ENCODE measurements at regions not wholly inside any gene's neighbourhood (a gene's known extent, or its start where the extent isn't known, plus 50 kb on each side); places are given as distances from the start of the nearest gene placed in this dataset.
A peak's percentile ranks its signal among the peaks of the same experiment; 100 is the strongest.
"Not testable (repeated sequence)": the region's sequence is repeated elsewhere in the genome, so short reads cannot be mapped to it uniquely, and the experiment has no call there.

DNA sequence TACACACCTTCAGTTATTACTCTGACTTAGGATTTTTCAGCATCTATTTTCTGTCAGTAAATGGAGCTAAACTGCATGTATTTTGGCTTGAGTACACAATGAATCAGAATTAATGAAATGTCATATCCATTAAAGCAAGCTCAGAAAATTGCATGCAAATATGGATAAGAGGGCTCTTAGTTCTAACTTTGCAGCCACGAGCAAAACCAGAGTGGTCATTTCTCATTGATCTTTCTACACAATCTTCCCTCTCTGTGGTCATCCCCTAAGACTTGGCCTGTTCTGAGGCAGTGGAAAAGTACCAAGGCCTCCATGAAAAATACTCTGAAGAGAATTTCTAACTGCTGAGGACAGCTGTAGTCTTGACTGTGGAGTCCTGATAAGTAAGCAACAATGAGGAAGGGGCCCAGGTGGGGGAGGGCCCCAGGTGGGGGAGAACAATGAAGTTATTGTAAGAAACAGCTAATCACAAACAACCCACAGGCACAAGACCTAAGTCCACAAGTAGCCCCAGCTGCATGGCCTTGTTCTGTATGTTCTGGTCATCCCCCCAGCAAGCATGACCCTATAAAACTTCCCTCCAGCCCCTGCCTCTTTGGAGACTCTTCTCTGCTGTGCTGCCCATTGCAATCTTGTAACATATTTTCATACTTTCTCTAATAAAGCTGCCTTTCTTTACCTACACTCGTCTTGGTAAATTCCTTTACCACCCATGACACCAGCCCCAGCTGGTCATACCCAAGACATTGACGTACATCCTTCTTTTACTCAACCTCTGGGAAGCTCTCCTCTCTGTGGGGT is 230.3 kb downstream of the TDRD15 start:
- DNase-seq = no peak

GRCh38 chr2:21356086-21356856 is 232.5 kb downstream of the TDRD15 start:
- no peak for DNase-seq

GRCh38 chr2:21356857-21357255 is 233.1 kb downstream of the TDRD15 start:
- no peak for DNase-seq

DNA sequence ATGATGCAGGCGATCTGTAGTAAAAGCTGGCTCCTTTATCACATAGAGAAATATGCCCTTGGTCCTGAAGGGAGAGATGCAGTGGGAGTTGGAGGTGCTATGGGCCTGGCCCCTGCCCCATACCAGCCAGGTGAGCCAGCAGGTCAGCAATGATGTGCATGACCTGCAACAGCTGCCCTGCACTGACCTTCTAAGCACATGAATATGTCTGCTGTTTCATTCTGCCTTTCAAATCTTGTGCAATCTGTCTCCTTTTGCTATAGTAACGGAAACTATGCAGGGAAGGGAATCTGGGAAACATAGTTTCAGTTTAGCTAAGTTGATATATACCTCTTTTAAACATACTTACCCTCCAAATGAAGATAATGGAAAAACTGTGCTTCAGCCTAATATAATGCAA is 235.2 kb downstream of the TDRD15 start:
- DNase-seq = no peak

- DNase-seq = no peak
Measured at GRCh38 chr2:21361384-21361783, 237.6 kb downstream of the TDRD15 start.

- no peak for DNase-seq
Measured at GRCh38 chr2:21361957-21362486, 238.3 kb downstream of the TDRD15 start.

DNA sequence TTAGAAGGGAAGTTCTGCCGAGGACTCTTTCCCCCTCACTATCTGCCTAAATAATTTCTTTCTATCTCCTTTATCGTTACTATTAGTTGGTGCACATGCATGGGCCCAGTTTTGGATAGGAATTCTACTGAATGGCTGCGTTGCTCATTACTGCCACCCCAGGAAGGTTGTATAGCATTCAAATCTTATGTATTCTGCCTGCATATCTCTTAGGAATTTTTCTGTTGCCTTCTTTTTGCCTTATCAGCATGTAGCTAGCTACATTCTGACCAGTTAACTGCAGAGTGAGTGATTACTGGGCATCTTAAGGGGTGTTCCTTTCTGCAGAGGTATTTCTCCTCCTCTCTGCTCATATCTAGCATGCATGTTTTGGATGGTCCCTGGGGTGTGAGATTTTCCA is 239.6 kb downstream of the TDRD15 start:
- DNase-seq = no peak

DNA sequence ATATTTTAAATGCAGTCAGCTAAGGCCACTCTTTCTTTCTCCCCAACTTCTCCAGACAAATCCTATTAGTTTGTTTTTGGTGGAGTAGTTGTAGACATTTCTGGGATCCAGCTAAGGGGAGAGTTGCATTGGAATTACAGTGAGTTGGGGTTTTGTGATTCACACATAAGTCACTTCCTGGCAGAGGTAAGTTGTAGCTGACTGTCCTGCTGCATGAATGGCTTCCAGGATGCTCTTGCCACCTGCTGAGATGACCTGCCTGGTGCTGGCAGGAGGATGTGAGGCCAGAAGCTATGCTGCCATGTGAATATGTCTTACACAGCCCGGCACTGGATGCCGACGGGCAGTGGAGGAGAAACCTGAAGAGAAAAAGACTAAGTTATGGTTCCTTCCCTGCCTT is 243.7 kb downstream of the TDRD15 start:
- no peak for DNase-seq

GRCh38 chr2:21369787-21370186 is 246.0 kb downstream of the TDRD15 start:
- DNase-seq = no peak

DNA sequence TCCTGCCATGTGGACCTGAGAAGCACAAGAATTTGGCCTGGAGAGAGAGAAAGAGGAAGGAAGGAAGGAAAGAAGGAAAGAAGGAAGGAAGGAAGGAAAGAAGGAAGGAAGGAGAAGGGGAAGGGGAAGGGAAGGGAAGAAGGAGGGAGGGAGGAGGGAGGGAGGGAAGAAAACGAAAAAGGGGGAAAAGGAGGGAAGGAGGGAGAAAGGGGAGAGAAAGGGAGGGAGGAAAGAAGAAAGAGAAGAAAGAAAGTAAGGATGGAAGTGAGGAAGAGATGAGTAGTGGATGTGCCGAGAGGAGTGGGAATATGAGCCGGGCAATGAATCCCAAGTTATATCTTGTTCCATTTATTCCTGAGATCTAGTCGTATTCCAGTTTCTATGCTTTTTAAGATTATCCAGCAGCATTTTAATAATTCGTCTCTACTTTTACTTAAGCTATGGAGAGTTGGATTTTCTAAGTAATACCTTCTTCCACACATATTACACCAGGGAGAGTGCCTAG is 247.8 kb downstream of the TDRD15 start:
- no peak for DNase-seq

GRCh38 chr2:21372654-21373053 is 248.9 kb downstream of the TDRD15 start:
- DNase-seq = no peak

DNA sequence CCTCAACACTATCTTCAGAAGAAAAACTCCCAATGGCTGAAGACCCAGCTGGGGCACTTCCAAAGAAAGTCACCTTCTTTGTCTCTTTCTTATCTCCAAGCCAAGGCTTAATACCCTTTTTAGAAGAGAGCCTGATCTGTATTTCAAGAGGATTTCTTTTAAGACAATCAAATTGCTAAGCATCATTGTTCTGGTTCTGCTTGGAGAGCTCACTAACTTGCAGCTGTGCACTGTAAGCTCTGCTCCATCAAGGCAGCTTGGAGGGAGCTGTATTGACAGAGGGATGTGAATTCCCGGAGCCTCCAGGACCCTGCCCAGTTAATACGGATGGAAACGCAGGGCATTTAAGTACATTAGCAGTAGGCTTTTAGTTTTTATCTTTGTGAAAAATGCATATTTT is 253.1 kb downstream of the TDRD15 start:
- no peak for DNase-seq

DNA sequence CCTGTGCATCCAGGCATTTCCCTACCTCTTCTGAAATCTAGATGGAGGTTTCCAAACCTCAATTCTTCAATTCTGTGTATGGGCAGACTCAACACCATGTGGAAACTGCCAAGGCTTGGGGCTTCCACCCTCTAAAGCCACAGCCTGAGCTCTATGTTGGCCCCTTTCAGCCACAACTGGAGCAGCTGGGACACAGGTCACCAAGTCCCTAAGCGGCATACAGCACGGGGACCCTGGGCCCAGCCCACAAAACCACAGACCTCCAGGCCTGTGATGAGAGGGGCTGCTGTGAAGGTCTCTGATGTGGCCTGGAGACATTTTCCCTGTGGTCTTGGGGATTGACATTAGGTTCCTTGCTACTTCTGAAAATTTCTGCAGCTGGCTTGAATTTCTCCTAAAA is 255.4 kb downstream of the TDRD15 start:
- DNase-seq = no peak

GRCh38 chr2:21379668-21380067 is 255.9 kb downstream of the TDRD15 start:
- not testable (repeated sequence) for DNase-seq

GRCh38 chr2:21381421-21381820 is 257.7 kb downstream of the TDRD15 start:
- peak; percentile 79 for DNase-seq

GRCh38 chr2:21382701-21383520 is 259.1 kb downstream of the TDRD15 start:
- no peak for DNase-seq

GRCh38 chr2:21386666-21387065 is 262.9 kb downstream of the TDRD15 start:
- DNase-seq = no peak

DNA sequence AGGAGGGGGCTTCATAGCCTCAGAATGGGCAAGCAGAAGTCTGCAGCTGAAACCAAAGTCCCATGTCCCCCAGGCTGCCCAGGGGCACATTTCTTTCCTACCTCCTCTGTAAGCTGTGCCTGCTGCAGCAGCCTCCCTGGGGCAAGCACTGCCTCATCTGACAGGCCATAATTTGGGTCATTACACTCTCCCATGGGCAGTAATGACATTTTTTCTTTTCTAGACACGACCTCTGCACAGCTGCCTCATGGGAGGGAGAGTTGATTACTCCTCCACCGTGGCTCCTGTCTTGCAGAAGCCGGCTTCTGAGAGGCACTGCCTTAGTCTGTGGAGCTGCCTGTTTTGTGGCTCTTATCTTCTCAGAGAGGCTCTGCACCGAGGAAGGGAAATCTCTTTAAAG is 268.9 kb downstream of the TDRD15 start:
- no peak for DNase-seq

DNA sequence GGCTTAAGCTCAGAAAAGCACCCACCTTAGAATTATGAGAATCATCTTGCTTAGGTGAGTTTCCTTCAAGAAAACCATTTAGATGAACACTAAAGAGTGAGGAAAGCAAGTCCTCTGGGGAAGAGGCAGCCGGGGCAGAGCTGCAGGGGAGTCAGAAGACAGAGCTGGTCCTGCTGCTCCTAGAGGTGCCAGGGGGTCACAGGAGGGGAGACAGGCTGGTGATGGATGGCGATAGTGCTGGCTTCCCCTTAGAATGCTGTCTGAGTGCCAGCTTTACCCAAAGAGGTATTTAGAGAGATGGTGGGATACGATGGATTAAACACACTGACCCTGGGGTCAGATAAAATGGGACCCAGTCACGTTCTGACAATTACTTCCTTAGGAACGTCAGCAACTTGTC is 269.4 kb downstream of the TDRD15 start:
- no peak for DNase-seq

DNA sequence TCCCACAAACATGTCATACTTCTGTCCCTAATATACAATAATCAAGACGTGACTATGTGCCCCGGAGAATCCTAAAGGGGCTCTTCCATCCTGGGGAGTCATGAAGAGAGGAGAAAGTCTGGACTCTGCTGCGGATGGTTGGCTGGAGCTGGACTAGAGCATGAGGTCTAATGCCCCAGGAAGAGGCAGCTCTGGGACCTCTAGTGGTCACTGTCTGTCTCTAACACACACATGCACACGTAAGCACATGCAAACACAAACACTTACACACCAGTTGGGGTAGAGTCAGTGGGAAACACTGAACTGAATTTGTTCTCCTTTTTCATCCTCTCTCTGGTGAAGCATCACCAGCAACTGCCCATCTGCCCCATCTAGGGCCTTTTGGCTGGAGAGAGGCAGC is 271.6 kb downstream of the TDRD15 start:
- DNase-seq = no peak

DNA sequence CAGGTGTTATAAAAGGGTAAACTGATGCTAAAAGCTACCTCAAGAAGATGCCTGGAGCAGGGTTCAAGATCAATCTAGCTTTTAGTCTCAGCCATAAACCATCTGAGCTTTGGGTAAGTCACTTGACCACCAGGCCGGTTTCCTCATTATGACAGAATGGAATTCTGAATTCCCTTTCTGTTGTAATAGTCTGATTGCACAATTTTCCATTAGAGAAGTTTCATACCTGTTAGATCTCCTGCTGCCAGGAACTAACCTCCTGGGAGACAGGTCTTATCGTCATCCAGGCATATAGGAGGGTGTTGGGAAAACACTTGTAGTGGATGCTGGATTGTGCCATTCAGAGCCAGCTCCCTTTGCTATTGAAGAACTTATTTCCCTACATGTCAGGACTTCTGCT is 272.5 kb downstream of the TDRD15 start:
- no peak for DNase-seq

DNA sequence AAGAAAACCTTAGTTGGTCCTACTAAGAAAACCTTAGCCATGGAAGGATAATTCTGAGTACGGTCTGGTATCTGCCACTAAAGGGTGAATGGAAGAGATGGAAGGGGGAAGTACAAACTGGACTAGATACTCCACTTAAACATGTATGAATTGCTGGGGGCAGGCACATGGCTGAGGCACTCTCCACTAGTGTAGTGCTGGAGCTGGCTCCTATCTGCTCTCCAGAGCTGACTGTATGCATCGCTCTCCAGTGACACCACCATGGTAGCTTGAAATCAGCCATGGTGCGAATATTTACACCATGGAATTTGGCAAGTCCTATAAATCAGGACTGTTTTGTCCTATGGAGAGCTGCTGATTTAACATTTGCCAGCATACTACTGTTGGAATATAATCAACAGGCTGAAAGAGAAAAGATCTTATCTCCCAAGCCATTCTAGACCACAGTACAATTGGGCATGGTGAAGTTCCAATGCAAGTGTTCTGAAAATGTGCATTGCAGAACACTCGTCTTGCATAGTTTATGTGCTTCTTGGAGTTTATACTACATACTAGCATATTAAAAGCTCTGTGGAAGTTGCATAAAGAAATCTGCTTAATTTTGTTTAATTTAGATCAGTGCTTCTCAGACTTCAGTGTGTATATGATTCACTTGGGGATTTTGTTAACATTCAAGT is 277.4 kb downstream of the TDRD15 start:
- DNase-seq = no peak

All from NCI-H446 treated with DMSO at 0.1 percent for 48 hours (cell line).